ENCODE measurements at regions not wholly inside any gene's neighbourhood (a gene's known extent, or its start where the extent isn't known, plus 50 kb on each side); places are given as distances from the start of the nearest gene placed in this dataset.

DNA sequence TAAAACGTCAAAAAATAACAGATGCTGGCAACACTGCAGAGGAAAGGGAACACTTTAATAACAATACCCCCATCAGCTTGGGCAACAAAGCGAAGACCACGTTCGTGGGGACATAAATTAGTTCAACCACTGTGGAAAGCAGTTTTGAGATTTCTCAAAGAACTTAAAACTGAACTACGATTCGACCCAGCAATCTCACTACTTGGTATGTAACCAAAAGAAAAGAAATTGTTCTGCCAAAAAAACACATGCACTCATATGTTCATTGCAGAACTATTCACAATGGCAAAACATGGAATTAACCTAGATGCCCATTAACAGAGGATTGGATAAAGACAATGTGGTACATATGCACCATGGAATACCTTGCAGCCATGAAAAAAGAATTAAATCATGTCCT is 81.2 kb upstream of the RAP1B start:
- TF ChIP-seq, protein P1, sequence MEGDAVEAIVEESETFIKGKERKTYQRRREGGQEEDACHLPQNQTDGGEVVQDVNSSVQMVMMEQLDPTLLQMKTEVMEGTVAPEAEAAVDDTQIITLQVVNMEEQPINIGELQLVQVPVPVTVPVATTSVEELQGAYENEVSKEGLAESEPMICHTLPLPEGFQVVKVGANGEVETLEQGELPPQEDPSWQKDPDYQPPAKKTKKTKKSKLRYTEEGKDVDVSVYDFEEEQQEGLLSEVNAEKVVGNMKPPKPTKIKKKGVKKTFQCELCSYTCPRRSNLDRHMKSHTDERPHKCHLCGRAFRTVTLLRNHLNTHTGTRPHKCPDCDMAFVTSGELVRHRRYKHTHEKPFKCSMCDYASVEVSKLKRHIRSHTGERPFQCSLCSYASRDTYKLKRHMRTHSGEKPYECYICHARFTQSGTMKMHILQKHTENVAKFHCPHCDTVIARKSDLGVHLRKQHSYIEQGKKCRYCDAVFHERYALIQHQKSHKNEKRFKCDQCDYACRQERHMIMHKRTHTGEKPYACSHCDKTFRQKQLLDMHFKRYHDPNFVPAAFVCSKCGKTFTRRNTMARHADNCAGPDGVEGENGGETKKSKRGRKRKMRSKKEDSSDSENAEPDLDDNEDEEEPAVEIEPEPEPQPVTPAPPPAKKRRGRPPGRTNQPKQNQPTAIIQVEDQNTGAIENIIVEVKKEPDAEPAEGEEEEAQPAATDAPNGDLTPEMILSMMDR (IDR thresholded peaks at IDR 0.05; ENCODE audit: low read length): no peak
- no peak for TF ChIP-seq EZH2 (optimal IDR thresholded peaks at IDR 0.05; ENCODE audit: low read depth, low read length)
- TF ChIP-seq EZH2phosphoT487 (IDR thresholded peaks at IDR 0.05; ENCODE audit: low read length): no peak

Data from MM.1S (cell line).